ENCODE measurements at regions not wholly inside any gene's neighbourhood (a gene's known extent, or its start where the extent isn't known, plus 50 kb on each side); places are given as distances from the start of the nearest gene placed in this dataset.

DNA sequence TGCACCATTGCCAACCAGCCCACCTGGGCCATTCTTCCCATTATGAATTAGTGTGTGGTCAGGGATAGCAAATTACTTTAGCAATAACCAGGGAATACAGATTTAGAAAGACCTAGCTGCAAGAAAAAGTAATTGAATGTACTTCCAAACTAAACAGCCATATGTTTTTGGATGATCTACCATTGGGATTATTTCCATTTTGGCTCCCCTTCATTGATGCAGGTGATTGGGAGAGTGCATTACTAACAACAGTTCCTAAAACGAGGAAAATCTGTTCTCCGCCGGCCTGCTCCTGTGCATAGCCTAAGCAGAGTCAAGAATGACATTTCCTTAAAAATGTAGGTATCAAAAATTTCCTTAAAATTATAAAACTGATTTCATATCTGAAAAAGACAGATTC is 58.5 kb downstream of the MAIP1 start:
- no peak for DNase-seq (ENCODE audit: low read depth)
- TF ChIP-seq, protein P1, sequence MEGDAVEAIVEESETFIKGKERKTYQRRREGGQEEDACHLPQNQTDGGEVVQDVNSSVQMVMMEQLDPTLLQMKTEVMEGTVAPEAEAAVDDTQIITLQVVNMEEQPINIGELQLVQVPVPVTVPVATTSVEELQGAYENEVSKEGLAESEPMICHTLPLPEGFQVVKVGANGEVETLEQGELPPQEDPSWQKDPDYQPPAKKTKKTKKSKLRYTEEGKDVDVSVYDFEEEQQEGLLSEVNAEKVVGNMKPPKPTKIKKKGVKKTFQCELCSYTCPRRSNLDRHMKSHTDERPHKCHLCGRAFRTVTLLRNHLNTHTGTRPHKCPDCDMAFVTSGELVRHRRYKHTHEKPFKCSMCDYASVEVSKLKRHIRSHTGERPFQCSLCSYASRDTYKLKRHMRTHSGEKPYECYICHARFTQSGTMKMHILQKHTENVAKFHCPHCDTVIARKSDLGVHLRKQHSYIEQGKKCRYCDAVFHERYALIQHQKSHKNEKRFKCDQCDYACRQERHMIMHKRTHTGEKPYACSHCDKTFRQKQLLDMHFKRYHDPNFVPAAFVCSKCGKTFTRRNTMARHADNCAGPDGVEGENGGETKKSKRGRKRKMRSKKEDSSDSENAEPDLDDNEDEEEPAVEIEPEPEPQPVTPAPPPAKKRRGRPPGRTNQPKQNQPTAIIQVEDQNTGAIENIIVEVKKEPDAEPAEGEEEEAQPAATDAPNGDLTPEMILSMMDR (IDR thresholded peaks at IDR 0.05; ENCODE audit: insufficient read depth, low read depth, low read length) = no peak
- CTCF ChIA-PET = interaction anchor here (1.6 kb wide), 1 partner anchor 34 kb away, joined by 3 read pairs; no protein-coding TSS in a partner anchor
- Histone ChIP-seq H3K36me3 (ENCODE audit: control insufficient read depth, insufficient read depth, low read length) (no peaks in the 10 kb centered on the region), H3K27me3 (ENCODE audit: control insufficient read depth, insufficient read depth, low read length) (no peaks in the 10 kb centered on the region), H3K4me3 (ENCODE audit: low read depth, low read length) (no peak overlapping the region)
- POLR2A ChIA-PET = no interaction called here

DNA sequence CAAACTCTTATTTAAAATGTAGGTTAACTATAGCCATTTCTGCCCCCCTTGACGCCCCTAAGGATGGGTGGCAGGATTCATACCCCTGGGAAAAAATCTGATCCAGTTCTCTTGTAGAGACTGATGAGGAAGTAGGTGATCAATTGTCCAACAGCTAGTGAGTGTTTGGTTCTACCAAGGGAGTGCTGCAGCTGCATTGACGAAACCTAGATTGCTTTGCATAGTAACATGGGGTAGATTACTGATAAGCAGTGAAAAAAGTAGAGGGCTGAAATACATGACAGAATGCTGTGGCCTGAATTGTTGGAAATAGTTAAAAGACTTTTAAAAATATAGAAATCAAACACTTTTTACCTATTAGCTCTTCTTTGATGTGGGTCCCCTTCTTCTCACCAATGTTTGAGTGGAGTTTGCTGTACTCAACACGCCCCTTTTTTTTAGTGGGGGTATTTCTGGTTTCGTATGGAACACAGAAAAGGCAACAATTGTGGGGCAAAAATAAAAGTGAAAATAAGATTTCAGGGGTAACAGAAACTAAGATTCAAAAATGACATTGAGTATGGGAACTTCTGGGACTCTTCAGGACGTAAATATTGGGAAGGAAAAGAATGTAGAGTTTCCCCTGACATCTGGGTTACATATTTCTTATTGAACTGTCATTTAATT is 66.2 kb downstream of the MAIP1 start:
- POLR2A ChIA-PET = no interaction called here
- no peaks in the 10 kb centered on the region for H3K36me3 ChIP-seq (ENCODE audit: control insufficient read depth, insufficient read depth, low read length)
- CTCF ChIA-PET = interaction anchor here (0.6 to 1.6 kb wide), 4 partner anchors 16 to 38 kb away, joined by 3 to 5 read pairs (median 4); no protein-coding TSS in a partner anchor
- H3K27me3 ChIP-seq (ENCODE audit: control insufficient read depth, insufficient read depth, low read length) = no peaks in the 10 kb centered on the region; the same call in 1 of the 2 replicates
- no peak overlapping the region for H3K4me3 ChIP-seq (ENCODE audit: low read depth, low read length)
- no peak for DNase-seq (ENCODE audit: low read depth)
- TF ChIP-seq, protein P1 (IDR thresholded peaks at IDR 0.05; ENCODE audit: insufficient read depth, low read depth, low read length) = no peak

DNA sequence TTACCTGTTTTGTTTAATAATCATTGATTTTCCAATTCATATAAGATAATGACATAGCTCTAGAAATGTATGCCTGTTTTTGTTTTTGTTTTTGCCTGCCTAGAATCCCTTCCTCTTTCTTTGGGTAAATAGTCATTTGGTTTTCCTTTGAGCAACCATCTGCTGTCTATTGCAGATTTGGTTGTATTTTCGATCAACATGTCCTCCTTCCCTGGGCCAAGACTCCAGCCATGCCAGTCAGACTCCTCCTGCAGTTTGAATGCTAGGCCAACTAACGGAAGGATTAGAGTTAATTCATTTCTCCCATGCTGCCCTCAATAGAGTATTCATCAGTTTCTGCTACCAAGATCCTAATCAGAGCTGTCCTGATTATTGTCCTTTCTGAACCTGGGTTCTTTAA is 67.1 kb downstream of the MAIP1 start:
- Histone ChIP-seq H3K36me3 (ENCODE audit: control insufficient read depth, insufficient read depth, low read length) (no peaks in the 10 kb centered on the region), H3K27me3 (ENCODE audit: control insufficient read depth, insufficient read depth, low read length) (no peaks in the 10 kb centered on the region; the same call in 1 of the 2 replicates), H3K4me3 (ENCODE audit: low read depth, low read length) (no peak overlapping the region)
- TF ChIP-seq, protein P1 (IDR thresholded peaks at IDR 0.05; ENCODE audit: insufficient read depth, low read depth, low read length) = no peak
- DNase-seq (ENCODE audit: low read depth) = no peak
- ChIA-PET CTCF (interaction anchor here (1.2 to 1.6 kb wide), 2 partner anchors 14 to 37 kb away, joined by 3 to 5 read pairs; no protein-coding TSS in a partner anchor), POLR2A (no interaction called here)

GRCh38 chr2:200023570-200023969 is 68.2 kb downstream of the MAIP1 start:
- Histone ChIP-seq H3K4me3 (ENCODE audit: low read depth, low read length) (no peak overlapping the region), H3K27me3 (ENCODE audit: control insufficient read depth, insufficient read depth, low read length) (no peaks in the 10 kb centered on the region; the same call in 1 of the 2 replicates), H3K36me3 (ENCODE audit: control insufficient read depth, insufficient read depth, low read length) (no peaks in the 10 kb centered on the region)
- CTCF ChIA-PET = interaction anchor here (1.2 to 1.6 kb wide), 2 partner anchors 13 to 38 kb away, joined by 3 to 5 read pairs; no protein-coding TSS in a partner anchor
- TF ChIP-seq, protein P1 (IDR thresholded peaks at IDR 0.05; ENCODE audit: insufficient read depth, low read depth, low read length) = no peak
- POLR2A ChIA-PET = no interaction called here
- no peak for DNase-seq (ENCODE audit: low read depth)

GRCh38 chr2:200025717-200026116 is 70.3 kb downstream of the MAIP1 start:
- TF ChIP-seq, protein P1 (IDR thresholded peaks at IDR 0.05; ENCODE audit: insufficient read depth, low read depth, low read length) = no peak
- H3K36me3 ChIP-seq (ENCODE audit: control insufficient read depth, insufficient read depth, low read length) = no peaks in the 10 kb centered on the region
- ChIA-PET POLR2A (no interaction called here), CTCF (interaction anchor here (1.1 to 1.8 kb wide), 3 partner anchors 24 to 151 kb away, joined by 3 read pairs; no protein-coding TSS in a partner anchor)
- no peak overlapping the region for H3K4me3 ChIP-seq (ENCODE audit: low read depth, low read length)
- no peaks in the 10 kb centered on the region for H3K27me3 ChIP-seq (ENCODE audit: control insufficient read depth, insufficient read depth, low read length)
- no peak for DNase-seq (ENCODE audit: low read depth)
